H1 (cell line): ENCODE measurements at regions not wholly inside any gene's neighbourhood (a gene's known extent, or its start where the extent isn't known, plus 50 kb on each side); places are given as distances from the start of the nearest gene placed in this dataset.

Experiments used
- GABPA ChIP-seq: IDR thresholded peaks from 2 replicates; pipeline ENCODE4 v1.6.1; 2011; ENCODE audit warnings: mild to moderate bottlenecking, low read length, moderate library complexity, borderline replicate concordance; ENCODE audit not compliant: insufficient read depth
- RNF2 ChIP-seq: fragments of 200-900, 300-1000 bp; sonication (generic); IDR thresholded peaks from 2 replicates; pipeline ENCODE4 v1.7.1; 2016; ENCODE audit warnings: borderline replicate concordance, low read depth, mild to moderate bottlenecking, antibody characterized with exemption, low read length; ENCODE audit not compliant: poor library complexity, severe bottlenecking; ENCODE audit errors: missing control alignments
- SP4 ChIP-seq: IDR thresholded peaks from 2 replicates; pipeline ENCODE4 v1.6.1; 2012; ENCODE audit warnings: low read length, inconsistent platforms

GRCh38 chr4:181950372-181951127, 292.7 kb upstream of the TENM3 start (continued):
- no peak for TF ChIP-seq GABPA
- TF ChIP-seq RNF2, result no peak
- no peak for TF ChIP-seq SP4
